Mesendoderm (in vitro differentiated cells): ENCODE measurements at regions not wholly inside any gene's neighbourhood (a gene's known extent, or its start where the extent isn't known, plus 50 kb on each side); places are given as distances from the start of the nearest gene placed in this dataset.

Experiments
- DNase-seq: peaks from one replicate; pipeline ENCODE4 v3.0.0; 2013
- H2AK5ac ChIP-seq: 2 replicates; pipeline ENCODE4 v1.6.1; 2013; ENCODE audit warnings: low read length, inconsistent platforms
- H2BK120ac ChIP-seq: 2 replicates; pipeline ENCODE4 v1.6.1; 2013; ENCODE audit warnings: low read depth, mild to moderate bottlenecking, low read length, moderate library complexity, mixed read lengths
- H2BK15ac ChIP-seq: replicated peaks from 2 replicates; pipeline ENCODE4 v1.6.1; 2013; ENCODE audit warnings: low read depth, mild to moderate bottlenecking, moderate library complexity
- H2BK5ac ChIP-seq: 2 replicates; pipeline ENCODE4 v1.6.1; 2013; ENCODE audit warnings: low read length, inconsistent platforms
- H3K18ac ChIP-seq: 2 replicates; pipeline ENCODE4 v1.6.1; 2013; ENCODE audit warnings: mild to moderate bottlenecking, low read length, mixed read lengths
- H3K23ac ChIP-seq: one replicate; pipeline ENCODE4 v1.6.1; 2013; ENCODE audit warnings: low read length
- H3K27ac ChIP-seq: 2 replicates; pipeline ENCODE4 v1.5.1; 2013; ENCODE audit warnings: low read depth, mild to moderate bottlenecking, inconsistent platforms, low read length, moderate library complexity
- H3K27me3 ChIP-seq: 2 replicates; pipeline ENCODE4 v1.6.1; 2013; ENCODE audit warnings: low read length, control low read depth, mild to moderate bottlenecking, inconsistent platforms; ENCODE audit not compliant: insufficient read depth, poor library complexity
- H3K36me3 ChIP-seq: 2 replicates; pipeline ENCODE4 v1.6.1; 2013; ENCODE audit warnings: low read length, inconsistent platforms; ENCODE audit not compliant: control insufficient read depth, insufficient read depth
- H3K4ac ChIP-seq: one replicate; pipeline ENCODE4 v1.6.1; 2013; ENCODE audit warnings: low read depth, mild to moderate bottlenecking, low read length, moderate library complexity
- H3K4me1 ChIP-seq: 2 replicates; pipeline ENCODE4 v1.6.1; 2013; ENCODE audit warnings: low read depth, low read length, inconsistent platforms; ENCODE audit not compliant: control insufficient read depth
- H3K4me2 ChIP-seq: 2 replicates; pipeline ENCODE4 v1.6.1; 2013; ENCODE audit warnings: low read length
- H3K4me3 ChIP-seq: 2 replicates; pipeline ENCODE4 v1.5.1; 2013; ENCODE audit warnings: mild to moderate bottlenecking, low read length
- H3K56ac ChIP-seq: one replicate; pipeline ENCODE4 v1.6.1; 2013; ENCODE audit warnings: low read length
- H3K79me1 ChIP-seq: 2 replicates; pipeline ENCODE4 v1.6.1; 2013; ENCODE audit warnings: low read length, inconsistent platforms
- H3K79me2 ChIP-seq: 2 replicates; pipeline ENCODE4 v1.6.1; 2013; ENCODE audit warnings: mild to moderate bottlenecking, low read length; ENCODE audit not compliant: control insufficient read depth, insufficient read depth
- H3K9ac ChIP-seq: 2 replicates; pipeline ENCODE4 v1.6.1; 2013; ENCODE audit warnings: low read length, inconsistent platforms
- H4K5ac ChIP-seq: one replicate; pipeline ENCODE4 v1.6.1; 2013; ENCODE audit warnings: low read length
- H4K8ac ChIP-seq: one replicate; pipeline ENCODE4 v1.6.1; 2013; ENCODE audit warnings: low read depth, mild to moderate bottlenecking, control low read depth, low read length, moderate library complexity
- WGBS: extraction: QIAGEN DNeasy Blood & Tissue Kit; methylation state at CpG from one replicate; pipeline ENCODE4 v1.1.7; 2013; ENCODE audit warnings: low lambda C conversion rate, missing lambda C conversion rate; ENCODE audit not compliant: insufficient coverage; ENCODE audit errors: extremely low coverage; 5-methylcytosine and 5-hydroxymethylcytosine counted together

GRCh38 chr1:88204111-88204510, 480.0 kb upstream of the PKN2 start:
- H3K4me1 ChIP-seq, result no peaks in the 10 kb centered on the region
- H2BK120ac ChIP-seq, result no peak overlapping the region
- no CpG with 5 or more reads among the region's 3 CpGs for WGBS

GRCh38 chr1:88204612-88205167, 479.4 kb upstream of the PKN2 start:
- no peak overlapping the region for H3K56ac ChIP-seq
- WGBS, result no CpG with 5 or more reads among the region's 1 CpG

More at GRCh38 chr1:88204111-88204510, 480.0 kb upstream of the PKN2 start:
- DNase-seq, result no peak
- Histone ChIP-seq H3K79me1 (no peaks in the 10 kb centered on the region), H3K79me2 (no peaks in the 10 kb centered on the region), H3K23ac (no peak overlapping the region), H3K4ac (no peak overlapping the region), H2AK5ac (no peak overlapping the region), H3K36me3 (no peaks in the 10 kb centered on the region), H3K27me3 (no peaks in the 10 kb centered on the region), H3K9ac (no peak overlapping the region), H4K5ac (no peak overlapping the region), H3K56ac (no peak overlapping the region), H3K4me2 (no peak overlapping the region), H3K18ac (no peak overlapping the region), H3K27ac (no peak overlapping the region), H3K4me3 (no peak overlapping the region), H2BK15ac (no peak overlapping the region), H2BK5ac (no peak overlapping the region), H4K8ac (no peak overlapping the region)

GRCh38 chr1:88208389-88208788, 475.7 kb upstream of the PKN2 start:
- Histone ChIP-seq H2BK5ac (no peak overlapping the region), H3K56ac (no peak overlapping the region), H4K5ac (no peak overlapping the region), H3K79me1 (no peaks in the 10 kb centered on the region), H3K23ac (no peak overlapping the region), H3K79me2 (no peaks in the 10 kb centered on the region), H3K36me3 (no peaks in the 10 kb centered on the region), H3K27ac (no peak overlapping the region), H4K8ac (no peak overlapping the region), H3K9ac (no peak overlapping the region), H3K4ac (no peak overlapping the region), H3K18ac (no peak overlapping the region), H2BK15ac (no peak overlapping the region), H2AK5ac (no peak overlapping the region), H3K4me3 (no peak overlapping the region), H2BK120ac (no peak overlapping the region), H3K4me2 (no peak overlapping the region), H3K4me1 (no peaks in the 10 kb centered on the region), H3K27me3 (no peaks in the 10 kb centered on the region)
- no CpG with 5 or more reads among the region's 1 CpG for WGBS
- DNase-seq, result no peak

More at GRCh38 chr1:88204612-88205167, 479.4 kb upstream of the PKN2 start:
- H2BK15ac ChIP-seq, result no peak overlapping the region
- H3K27me3 ChIP-seq, result no peaks in the 10 kb centered on the region
- H3K79me1 ChIP-seq, result no peaks in the 10 kb centered on the region
- no peak overlapping the region for H3K23ac ChIP-seq
- H4K5ac ChIP-seq, result no peak overlapping the region
- no peak overlapping the region for H2AK5ac ChIP-seq
- no peak overlapping the region for H3K4me2 ChIP-seq
- no peak overlapping the region for H3K9ac ChIP-seq
- no peaks in the 10 kb centered on the region for H3K4me1 ChIP-seq
- H2BK5ac ChIP-seq, result no peak overlapping the region
- no peaks in the 10 kb centered on the region for H3K36me3 ChIP-seq
- no peak overlapping the region for H2BK120ac ChIP-seq
- no peak overlapping the region for H3K18ac ChIP-seq
- no peak overlapping the region for H3K27ac ChIP-seq
- H3K4ac ChIP-seq, result no peak overlapping the region
- H3K79me2 ChIP-seq, result no peaks in the 10 kb centered on the region
- DNase-seq, result no peak
- no peak overlapping the region for H4K8ac ChIP-seq
- H3K4me3 ChIP-seq, result no peak overlapping the region

- Histone ChIP-seq H3K56ac (no peak overlapping the region), H3K79me2 (no peaks in the 10 kb centered on the region), H2BK120ac (no peak overlapping the region), H3K79me1 (no peaks in the 10 kb centered on the region), H4K8ac (no peak overlapping the region), H4K5ac (no peak overlapping the region), H3K27me3 (no peaks in the 10 kb centered on the region), H3K4me3 (no peak overlapping the region), H3K9ac (no peak overlapping the region), H3K27ac (no peak overlapping the region), H3K4me2 (no peak overlapping the region), H2BK5ac (no peak overlapping the region), H3K18ac (no peak overlapping the region), H2BK15ac (no peak overlapping the region), H3K4me1 (no peaks in the 10 kb centered on the region), H3K36me3 (no peaks in the 10 kb centered on the region), H3K4ac (no peak overlapping the region), H3K23ac (no peak overlapping the region), H2AK5ac (no peak overlapping the region)
- no CpG with 5 or more reads among the region's 2 CpGs for WGBS
- no peak for DNase-seq
Measured at GRCh38 chr1:88210103-88210787, 473.8 kb upstream of the PKN2 start.

- no CpG with 5 or more reads among the region's 4 CpGs for WGBS
- no peak overlapping the region for H2BK120ac ChIP-seq
- H2BK15ac ChIP-seq, result no peak overlapping the region
- no peak overlapping the region for H3K4ac ChIP-seq
- no peak overlapping the region for H3K23ac ChIP-seq
- no peak overlapping the region for H4K5ac ChIP-seq
- DNase-seq, result no peak
- no peaks in the 10 kb centered on the region for H3K4me1 ChIP-seq
- no peaks in the 10 kb centered on the region for H3K36me3 ChIP-seq
- no peak overlapping the region for H2AK5ac ChIP-seq
- H3K56ac ChIP-seq, result no peak overlapping the region
- H4K8ac ChIP-seq, result no peak overlapping the region
- H3K18ac ChIP-seq, result no peak overlapping the region
- no peak overlapping the region for H3K9ac ChIP-seq
- no peak overlapping the region for H3K4me2 ChIP-seq
- H3K27me3 ChIP-seq, result no peaks in the 10 kb centered on the region
- H3K79me2 ChIP-seq, result no peaks in the 10 kb centered on the region
- no peak overlapping the region for H3K4me3 ChIP-seq
- no peaks in the 10 kb centered on the region for H3K79me1 ChIP-seq
- no peak overlapping the region for H2BK5ac ChIP-seq
- H3K27ac ChIP-seq, result no peak overlapping the region
Measured at GRCh38 chr1:88216441-88216840, 467.6 kb upstream of the PKN2 start.

- H2BK120ac ChIP-seq, result no peak overlapping the region
- H3K36me3 ChIP-seq, result no peaks in the 10 kb centered on the region
- DNase-seq, result no peak
- H3K18ac ChIP-seq, result no peak overlapping the region
- H3K4me1 ChIP-seq, result no peaks in the 10 kb centered on the region
- no peak overlapping the region for H2BK15ac ChIP-seq
- no CpG with 5 or more reads among the region's 2 CpGs for WGBS
- H4K8ac ChIP-seq, result no peak overlapping the region
- H2AK5ac ChIP-seq, result no peak overlapping the region
- H2BK5ac ChIP-seq, result no peak overlapping the region
- no peak overlapping the region for H4K5ac ChIP-seq
- no peak overlapping the region for H3K9ac ChIP-seq
- no peak overlapping the region for H3K56ac ChIP-seq
- no peak overlapping the region for H3K4ac ChIP-seq
- no peak overlapping the region for H3K23ac ChIP-seq
- H3K4me2 ChIP-seq, result no peak overlapping the region
- H3K27me3 ChIP-seq, result no peaks in the 10 kb centered on the region
- H3K4me3 ChIP-seq, result no peak overlapping the region
- H3K27ac ChIP-seq, result no peak overlapping the region
- no peaks in the 10 kb centered on the region for H3K79me1 ChIP-seq
- H3K79me2 ChIP-seq, result no peaks in the 10 kb centered on the region
Measured at GRCh38 chr1:88217386-88217785, 466.7 kb upstream of the PKN2 start.
